PFSK-1 (cell line): ENCODE measurements at regions not wholly inside any gene's neighbourhood (a gene's known extent, or its start where the extent isn't known, plus 50 kb on each side); places are given as distances from the start of the nearest gene placed in this dataset.

Source experiments
- POLR2AphosphoS5 ChIP-seq: IDR thresholded peaks from 2 replicates; pipeline ENCODE4 v1.6.1; 2012; ENCODE audit warnings: low read depth, mild to moderate bottlenecking, control low read depth, low read length, moderate library complexity
- TAF1 ChIP-seq: IDR thresholded peaks from 2 replicates; pipeline ENCODE4 v1.6.1; 2012; ENCODE audit warnings: low read length, control low read depth, borderline replicate concordance; ENCODE audit not compliant: insufficient read depth
- TF ChIP-seq, protein P1 (sequence below), 2 experiments: IDR thresholded peaks; 2 replicates each; pipeline versions ENCODE4 v1.6.1 to v1.8.0; 2011 to 2012; ENCODE audit warnings: low read depth in 2 of 2, low read length in 2 of 2, control low read depth in 1 of 2, inconsistent platforms in 1 of 2, mild to moderate bottlenecking in 1 of 2, moderate library complexity in 1 of 2; ENCODE audit not compliant: insufficient read depth in 1 of 2

DNA sequence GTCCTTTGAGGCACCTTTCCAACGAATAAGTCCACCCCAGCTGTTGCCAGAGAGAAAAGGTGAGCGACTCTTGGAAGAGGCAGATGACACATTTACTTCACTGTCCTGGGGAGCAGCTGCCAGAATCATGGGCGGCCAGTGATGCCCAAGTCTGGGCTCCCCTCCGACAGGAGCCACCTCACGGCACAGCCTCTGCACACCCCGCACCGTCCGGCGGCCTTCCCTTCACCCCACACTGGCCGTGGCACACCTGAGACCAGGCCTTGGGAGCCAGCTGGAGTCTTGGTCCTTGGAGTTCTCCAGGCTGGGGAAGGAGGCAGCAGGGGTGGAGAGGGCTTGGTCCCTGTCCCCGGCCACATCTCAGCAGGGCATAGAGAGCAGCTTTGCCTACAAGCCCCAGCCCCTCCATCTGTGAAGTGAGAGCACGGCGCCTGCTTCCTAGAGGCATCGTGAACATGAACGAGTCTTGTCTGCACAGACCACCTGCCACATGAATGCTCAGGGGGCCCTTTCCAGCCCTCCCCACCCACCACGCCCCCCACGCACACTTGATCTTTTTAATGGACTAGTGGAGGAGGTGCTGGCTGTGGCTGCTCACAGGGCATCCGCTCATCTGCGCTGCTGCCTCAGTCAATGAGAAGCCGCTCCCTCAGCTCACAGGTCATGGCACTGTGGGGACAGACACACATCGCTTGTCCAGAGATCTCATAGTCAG lies 400.2 kb upstream of the MYT1L start:
- TF ChIP-seq TAF1 (no peak), POLR2AphosphoS5 (no peak)
- TF ChIP-seq, protein P1, sequence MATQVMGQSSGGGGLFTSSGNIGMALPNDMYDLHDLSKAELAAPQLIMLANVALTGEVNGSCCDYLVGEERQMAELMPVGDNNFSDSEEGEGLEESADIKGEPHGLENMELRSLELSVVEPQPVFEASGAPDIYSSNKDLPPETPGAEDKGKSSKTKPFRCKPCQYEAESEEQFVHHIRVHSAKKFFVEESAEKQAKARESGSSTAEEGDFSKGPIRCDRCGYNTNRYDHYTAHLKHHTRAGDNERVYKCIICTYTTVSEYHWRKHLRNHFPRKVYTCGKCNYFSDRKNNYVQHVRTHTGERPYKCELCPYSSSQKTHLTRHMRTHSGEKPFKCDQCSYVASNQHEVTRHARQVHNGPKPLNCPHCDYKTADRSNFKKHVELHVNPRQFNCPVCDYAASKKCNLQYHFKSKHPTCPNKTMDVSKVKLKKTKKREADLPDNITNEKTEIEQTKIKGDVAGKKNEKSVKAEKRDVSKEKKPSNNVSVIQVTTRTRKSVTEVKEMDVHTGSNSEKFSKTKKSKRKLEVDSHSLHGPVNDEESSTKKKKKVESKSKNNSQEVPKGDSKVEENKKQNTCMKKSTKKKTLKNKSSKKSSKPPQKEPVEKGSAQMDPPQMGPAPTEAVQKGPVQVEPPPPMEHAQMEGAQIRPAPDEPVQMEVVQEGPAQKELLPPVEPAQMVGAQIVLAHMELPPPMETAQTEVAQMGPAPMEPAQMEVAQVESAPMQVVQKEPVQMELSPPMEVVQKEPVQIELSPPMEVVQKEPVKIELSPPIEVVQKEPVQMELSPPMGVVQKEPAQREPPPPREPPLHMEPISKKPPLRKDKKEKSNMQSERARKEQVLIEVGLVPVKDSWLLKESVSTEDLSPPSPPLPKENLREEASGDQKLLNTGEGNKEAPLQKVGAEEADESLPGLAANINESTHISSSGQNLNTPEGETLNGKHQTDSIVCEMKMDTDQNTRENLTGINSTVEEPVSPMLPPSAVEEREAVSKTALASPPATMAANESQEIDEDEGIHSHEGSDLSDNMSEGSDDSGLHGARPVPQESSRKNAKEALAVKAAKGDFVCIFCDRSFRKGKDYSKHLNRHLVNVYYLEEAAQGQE (IDR thresholded peaks at IDR 0.05; ENCODE audit: insufficient read depth in 1 of 2, low read depth in 2 of 2, low read length in 2 of 2), result no peak
